HEK293T (cell line): ENCODE measurements at regions not wholly inside any gene's neighbourhood (a gene's known extent, or its start where the extent isn't known, plus 50 kb on each side); places are given as distances from the start of the nearest gene placed in this dataset.

Experiments
- CTCF ChIA-PET: fragments of 350-600 bp; formaldehyde crosslinking; extraction: SDS; loops from one replicate; lab custom pipeline; 2021; ENCODE audit warnings: antibody characterized with exemption, inconsistent platforms; lab: Yijun Ruan, JAX
- POLR2A ChIA-PET: fragments of 350-600 bp; formaldehyde crosslinking; extraction: SDS; loops from one replicate; lab custom pipeline; 2020; ENCODE audit warnings: antibody characterized with exemption, inconsistent platforms; lab: Yijun Ruan, JAX
- DNase-seq: peaks from one replicate; pipeline ENCODE4 v3.0.0; 2012; ENCODE audit warnings: mixed read lengths; ENCODE audit errors: extremely low spot score
- ARNT ChIP-seq: fragments of 450-650 bp; IDR thresholded peaks from 2 replicates; pipeline ENCODE4 v1.6.1; 2017; ENCODE audit warnings: mild to moderate bottlenecking
- BHLHE40 ChIP-seq: fragments of 450-650 bp; IDR thresholded peaks from 2 replicates; pipeline ENCODE4 v1.6.1; 2016; ENCODE audit warnings: mild to moderate bottlenecking, moderate library complexity, borderline replicate concordance
- CTBP1 ChIP-seq: fragments of 450-650 bp; IDR thresholded peaks from 2 replicates; pipeline ENCODE4 v1.6.1; 2016; ENCODE audit warnings: borderline replicate concordance
- ELF4 ChIP-seq: fragments of 450-650 bp; IDR thresholded peaks from 2 replicates; pipeline ENCODE4 v1.6.1; 2017; ENCODE audit warnings: antibody characterized with exemption
- FOXA1 ChIP-seq: fragments of 450-650 bp; IDR thresholded peaks from 2 replicates; pipeline ENCODE4 v1.6.1; 2016; ENCODE audit warnings: mild to moderate bottlenecking
- FOXK2 ChIP-seq: fragments of 450-650 bp; IDR thresholded peaks from 2 replicates; pipeline ENCODE4 v1.6.1; 2016; ENCODE audit warnings: mild to moderate bottlenecking
- FOXM1 ChIP-seq: fragments of 450-650 bp; IDR thresholded peaks from 2 replicates; pipeline ENCODE4 v1.6.1; 2017; ENCODE audit warnings: mild to moderate bottlenecking, borderline replicate concordance
- HDGF ChIP-seq: fragments of 450-650 bp; IDR thresholded peaks from 2 replicates; pipeline ENCODE4 v1.6.1; 2017; ENCODE audit warnings: antibody characterized with exemption, borderline replicate concordance
- L3MBTL2 ChIP-seq: fragments of 450-650 bp; conservative IDR thresholded peaks from 2 replicates; pipeline ENCODE4 v1.6.1; 2016; ENCODE audit warnings: mild to moderate bottlenecking
- LEF1 ChIP-seq: fragments of 450-650 bp; IDR thresholded peaks from 2 replicates; pipeline ENCODE4 v1.6.1; 2017; ENCODE audit warnings: mild to moderate bottlenecking, borderline replicate concordance
- NFRKB ChIP-seq: fragments of 450-650 bp; IDR thresholded peaks from 2 replicates; pipeline ENCODE4 v1.6.1; 2016; ENCODE audit warnings: mild to moderate bottlenecking, moderate library complexity
- PKNOX1 ChIP-seq: fragments of 450-650 bp; IDR thresholded peaks from 2 replicates; pipeline ENCODE4 v1.6.1; 2016
- SP1 ChIP-seq: fragments of 450-650 bp; IDR thresholded peaks from 2 replicates; pipeline ENCODE4 v1.6.1; 2017
- SUZ12 ChIP-seq: fragments of 450-650 bp; IDR thresholded peaks from 2 replicates; pipeline ENCODE4 v1.6.1; 2016; ENCODE audit warnings: mild to moderate bottlenecking
- TARDBP ChIP-seq: fragments of 450-650 bp; IDR thresholded peaks from 2 replicates; pipeline ENCODE4 v1.6.1; 2016
- ZNF384 ChIP-seq: fragments of 450-650 bp; IDR thresholded peaks from 2 replicates; pipeline ENCODE4 v1.6.1; 2016

DNA sequence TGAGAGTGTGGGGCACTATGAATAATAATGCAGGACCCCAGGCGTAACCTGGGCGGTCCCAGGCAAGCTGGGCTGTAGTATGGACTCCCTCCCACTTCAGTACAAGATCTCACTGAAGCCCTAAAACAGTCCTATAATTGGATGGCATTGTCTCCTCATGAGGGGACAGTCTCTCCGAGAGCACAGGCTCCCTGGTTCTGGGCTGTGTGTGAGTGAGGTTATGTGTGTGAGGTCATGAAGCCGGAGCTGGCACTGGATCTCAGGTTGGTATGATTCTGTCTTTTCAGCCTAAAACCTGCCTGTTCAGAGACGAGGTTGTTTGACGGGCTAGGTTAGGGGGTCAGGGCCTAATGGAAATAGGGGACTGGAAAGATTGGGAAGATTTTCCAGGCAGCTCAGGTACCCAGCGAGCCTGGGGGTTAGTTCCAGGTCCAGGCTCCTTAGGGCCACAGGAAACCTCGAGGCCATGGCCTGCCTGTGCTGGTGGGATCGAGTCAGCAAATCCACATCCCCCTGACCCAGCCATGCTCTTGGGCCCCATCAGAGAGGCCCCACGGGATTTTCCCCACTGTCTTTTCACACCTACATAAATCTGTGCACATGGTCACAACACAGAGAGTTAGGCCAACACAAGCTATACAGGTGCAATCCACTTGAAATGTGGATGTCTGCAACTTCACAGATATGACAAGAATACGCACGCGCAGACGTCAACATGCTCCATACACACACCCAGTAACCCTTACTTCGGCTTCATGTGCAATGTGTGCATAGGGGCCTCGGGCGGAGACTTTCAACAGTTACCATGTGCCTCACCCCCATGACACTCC is 94.8 kb downstream of the INHBB start:
- DNase-seq, result no peak
- TF ChIP-seq SUZ12 (no peak), HDGF (no peak)
- CTCF ChIA-PET, result no interaction called here
- POLR2A ChIA-PET, result no interaction called here

GRCh38 chr2:120441351-120441700 is 95.4 kb downstream of the INHBB start:
- CTCF ChIA-PET, result no interaction called here

GRCh38 chr2:120441744-120442471 is 96.0 kb downstream of the INHBB start:
- POLR2A ChIA-PET, result no interaction called here
- no peak for DNase-seq
- TF ChIP-seq ZNF384 (no peak), SUZ12 (no peak), FOXA1 (no peak), FOXK2 (no peak), ELF4 (no peak), NFRKB (no peak)
- CTCF ChIA-PET, result no interaction called here

More at GRCh38 chr2:120441351-120441700, 95.4 kb downstream of the INHBB start:
- no peak for DNase-seq
- POLR2A ChIA-PET, result no interaction called here
- no peak for TF ChIP-seq CTBP1
- no peak for TF ChIP-seq L3MBTL2

- DNase-seq, result no peak
- ChIA-PET POLR2A (no interaction called here), CTCF (no interaction called here)
- TF ChIP-seq BHLHE40 (no peak), TARDBP (no peak), L3MBTL2 (no peak), PKNOX1 (no peak), FOXM1 (no peak), FOXK2 (no peak), ELF4 (no peak)
Observed at GRCh38 chr2:120442541-120442922, 96.6 kb downstream of the INHBB start.

DNA sequence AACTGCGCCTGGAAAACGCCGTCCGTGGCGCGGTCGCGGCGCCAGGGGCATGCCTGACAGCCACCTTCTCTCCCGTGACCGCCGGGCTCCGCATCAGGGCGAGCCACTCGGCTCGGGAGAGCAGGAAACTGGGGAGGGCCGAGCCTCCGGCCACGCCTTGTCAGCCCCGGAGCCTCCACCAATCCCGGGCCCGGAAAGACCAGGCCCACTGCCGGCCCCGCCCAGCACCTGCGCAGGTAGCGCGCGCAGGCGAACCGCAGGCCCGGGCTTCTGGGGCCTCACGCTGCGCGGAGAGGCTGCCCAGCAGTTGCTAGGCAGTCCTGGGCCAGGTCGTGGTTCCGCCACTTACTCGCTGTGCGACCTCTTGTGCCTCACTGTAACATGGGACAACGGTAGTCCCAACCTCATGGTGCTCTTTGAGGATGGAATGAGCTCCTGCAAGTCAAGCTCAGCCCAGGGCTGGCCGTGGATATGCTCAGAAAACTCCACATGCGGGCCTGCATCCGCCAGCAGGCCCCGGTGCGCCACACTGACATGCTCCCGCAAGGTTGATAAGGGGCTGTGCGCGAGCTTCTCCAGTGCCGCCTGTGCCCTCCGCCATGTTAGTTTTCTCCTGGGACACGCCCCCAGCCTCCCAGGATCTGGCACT is 97.1 kb downstream of the INHBB start:
- ChIA-PET POLR2A (no interaction called here), CTCF (interaction anchor here (0.6 kb wide), 1 partner anchor 238 kb away, joined by 3 read pairs; no protein-coding TSS in a partner anchor)
- DNase-seq, result no peak
- TF ChIP-seq ARNT (no peak), CTBP1 (no peak), L3MBTL2 (no peak), TARDBP (no peak), NFRKB (no peak), LEF1 (no peak), HDGF (no peak), FOXK2 (no peak), FOXM1 (no peak), ELF4 (no peak), PKNOX1 (no peak), BHLHE40 (no peak), SP1 (no peak), FOXA1 (no peak)

GRCh38 chr2:120443946-120444345 is 98.0 kb downstream of the INHBB start:
- ChIA-PET CTCF (no interaction called here), POLR2A (no interaction called here)
- no peak for DNase-seq
- no peak for TF ChIP-seq L3MBTL2
- no peak for TF ChIP-seq CTBP1
- no peak for TF ChIP-seq ARNT
- TF ChIP-seq SUZ12, result no peak
- no peak for TF ChIP-seq ZNF384
- no peak for TF ChIP-seq NFRKB
- TF ChIP-seq BHLHE40, result no peak
- no peak for TF ChIP-seq FOXK2
- no peak for TF ChIP-seq ELF4
- TF ChIP-seq PKNOX1, result no peak
- no peak for TF ChIP-seq LEF1
- no peak for TF ChIP-seq SP1
